ENCODE measurements at regions not wholly inside any gene's neighbourhood (a gene's known extent, or its start where the extent isn't known, plus 50 kb on each side); places are given as distances from the start of the nearest gene placed in this dataset.

- no peak for TF ChIP-seq POLR2A (IDR thresholded peaks at IDR 0.05)
- TF ChIP-seq CTCF (IDR thresholded peaks at IDR 0.05) = no peak
- no peak for TF ChIP-seq POLR2AphosphoS5 (IDR thresholded peaks at IDR 0.05)
- no peak for TF ChIP-seq EP300 (IDR thresholded peaks at IDR 0.05)
These were observed 102.3 kb upstream of the SYT13 start for GRCh38 chr11:45388472-45388871.

Data from suprapubic skin (tissue), 4 donors.